ENCODE measurements at regions not wholly inside any gene's neighbourhood (a gene's known extent, or its start where the extent isn't known, plus 50 kb on each side); places are given as distances from the start of the nearest gene placed in this dataset.

GRCh38 chr5:33174383-33174782, 266.4 kb upstream of the TARS1 start:
- TF ChIP-seq POLR2AphosphoS5 (IDR thresholded peaks at IDR 0.05), result no peak
- TF ChIP-seq, protein P1, sequence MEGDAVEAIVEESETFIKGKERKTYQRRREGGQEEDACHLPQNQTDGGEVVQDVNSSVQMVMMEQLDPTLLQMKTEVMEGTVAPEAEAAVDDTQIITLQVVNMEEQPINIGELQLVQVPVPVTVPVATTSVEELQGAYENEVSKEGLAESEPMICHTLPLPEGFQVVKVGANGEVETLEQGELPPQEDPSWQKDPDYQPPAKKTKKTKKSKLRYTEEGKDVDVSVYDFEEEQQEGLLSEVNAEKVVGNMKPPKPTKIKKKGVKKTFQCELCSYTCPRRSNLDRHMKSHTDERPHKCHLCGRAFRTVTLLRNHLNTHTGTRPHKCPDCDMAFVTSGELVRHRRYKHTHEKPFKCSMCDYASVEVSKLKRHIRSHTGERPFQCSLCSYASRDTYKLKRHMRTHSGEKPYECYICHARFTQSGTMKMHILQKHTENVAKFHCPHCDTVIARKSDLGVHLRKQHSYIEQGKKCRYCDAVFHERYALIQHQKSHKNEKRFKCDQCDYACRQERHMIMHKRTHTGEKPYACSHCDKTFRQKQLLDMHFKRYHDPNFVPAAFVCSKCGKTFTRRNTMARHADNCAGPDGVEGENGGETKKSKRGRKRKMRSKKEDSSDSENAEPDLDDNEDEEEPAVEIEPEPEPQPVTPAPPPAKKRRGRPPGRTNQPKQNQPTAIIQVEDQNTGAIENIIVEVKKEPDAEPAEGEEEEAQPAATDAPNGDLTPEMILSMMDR (IDR thresholded peaks at IDR 0.05), result no peak

Measured in esophagus muscularis mucosa (tissue), 3 donors.